HCT116 (cell line): ENCODE measurements at regions not wholly inside any gene's neighbourhood (a gene's known extent, or its start where the extent isn't known, plus 50 kb on each side); places are given as distances from the start of the nearest gene placed in this dataset.

Source experiments
- ATAC-seq: fragments of 200-7000 bp; cut with Tn5 transposase; 2 replicates; pipeline ENCODE4 v1.9.1; 2020; ENCODE audit warnings: mild to moderate bottlenecking, moderate library complexity
- BruUV-seq: library from RNA; stranded (reverse); fragments of 400-500 nt; replicated peaks from 2 replicates; lab custom pipeline; 2021; lab: Mats Ljungman, UMichigan
- CTCF ChIA-PET: fragments of 300-600 bp; sonication (Branson Sonifier 250); formaldehyde crosslinking; loops from one replicate; lab custom pipeline; 2021; ENCODE audit warnings: antibody characterized with exemption; lab: Charles Lee
- POLR2A ChIA-PET: fragments of 300-600, 350-600 bp; sonication (Branson Sonifier 250); formaldehyde crosslinking; loops from one replicate; lab custom pipeline; 2021; ENCODE audit warnings: antibody characterized with exemption; lab: Charles Lee
- RAD21 ChIA-PET, 2 experiments: fragments of 300-600 bp; sonication (Branson Sonifier 250); formaldehyde crosslinking; loops; one replicate each; lab custom pipeline; 2023; ENCODE audit warnings: low total read pairs in 2 of 2; ENCODE audit not compliant: uncharacterized antibody in 2 of 2, unreplicated experiment in 2 of 2, low non-redundant PET in 1 of 2; lab: Charles Lee
- DNase-seq: peaks from one replicate; pipeline ENCODE4 v3.0.0-alpha.2; 2010; ENCODE audit warnings: low read depth, low spot score
- H2AFZ ChIP-seq: fragments of 200-600 bp; shearing (Covaris generic), sonication (generic); 2 replicates; pipeline ENCODE4 v1.6.1; 2017; ENCODE audit warnings: low read depth, mixed run types, mixed read lengths, antibody characterized with exemption, low read length; ENCODE audit not compliant: poor library complexity, severe bottlenecking
- H3K27ac ChIP-seq: 2 replicates; pipeline ENCODE4 v1.5.1; 2012; ENCODE audit warnings: low read depth, low read length
- H3K27me3 ChIP-seq: fragments of 200-600 bp; sonication (generic); 2 replicates; pipeline ENCODE4 v1.6.1; 2016; ENCODE audit warnings: mixed run types, low read length, mixed read lengths; ENCODE audit not compliant: insufficient read depth
- H3K36me3 ChIP-seq, 2 experiments: fragments of 200-500 bp in 1 of 2; fragments of 200-600 bp in 1 of 2; sonication (Bioruptor generic) in 1 of 2; sonication (generic) in 1 of 2; 2 replicates each; pipeline versions ENCODE4 v1.5.1 to v1.6.1; 2014 to 2016; ENCODE audit warnings: low read length in 2 of 2, inconsistent platforms in 1 of 2, mixed read lengths in 1 of 2, mixed run types in 1 of 2; ENCODE audit not compliant: insufficient read depth in 2 of 2, control insufficient read depth in 1 of 2
- H3K4me1 ChIP-seq, 2 experiments: fragments of 200-600 bp in 1 of 2; sonication (generic) in 1 of 2; 2 replicates each; pipeline versions ENCODE4 v1.5.1 to v1.6.1; 2012 to 2017; ENCODE audit warnings: low read length in 2 of 2, inconsistent platforms in 1 of 2, mild to moderate bottlenecking in 1 of 2, mixed read lengths in 1 of 2, mixed run types in 1 of 2, moderate library complexity in 1 of 2; ENCODE audit not compliant: insufficient read depth in 2 of 2, control insufficient read depth in 1 of 2
- H3K4me2 ChIP-seq: fragments of 200-600 bp; sonication (generic); 2 replicates; pipeline ENCODE4 v1.6.1; 2017; ENCODE audit warnings: mixed run types, low read length, mixed read lengths
- H3K4me3 ChIP-seq, 2 experiments: fragments of 200-600 bp in 1 of 2; sonication (generic) in 1 of 2; replicated peaks in 1 of 2; 2 replicates each; pipeline ENCODE4 v1.5.1; 2011 to 2016; ENCODE audit warnings: low read length in 2 of 2, control low read depth in 1 of 2, low read depth in 1 of 2, mild to moderate bottlenecking in 1 of 2, mixed read lengths in 1 of 2, mixed run types in 1 of 2
- H3K79me2 ChIP-seq: fragments of 200-600 bp; sonication (generic); 2 replicates; pipeline ENCODE4 v1.6.1; 2017; ENCODE audit warnings: mild to moderate bottlenecking, mixed run types, low read length, moderate library complexity, mixed read lengths; ENCODE audit not compliant: insufficient read depth
- H3K9ac ChIP-seq: fragments of 200-600 bp; sonication (generic); 2 replicates; pipeline ENCODE4 v1.6.1; 2016; ENCODE audit warnings: low read length, mixed read lengths
- H3K9me2 ChIP-seq: fragments of 200-600 bp; sonication (generic), shearing (Covaris generic); 2 replicates; pipeline ENCODE4 v1.6.1; 2017; ENCODE audit warnings: mixed run types, mild to moderate bottlenecking, moderate library complexity; ENCODE audit not compliant: insufficient read depth
- H3K9me3 ChIP-seq, 2 experiments: fragments of 200-500 bp in 1 of 2; fragments of 200-600 bp in 1 of 2; sonication (Bioruptor generic) in 1 of 2; sonication (generic) in 1 of 2; 2 replicates each; pipeline ENCODE4 v1.6.1; 2014 to 2017; ENCODE audit warnings: low read length in 2 of 2, mixed read lengths in 2 of 2, inconsistent platforms in 1 of 2, low read depth in 1 of 2, mild to moderate bottlenecking in 1 of 2, mixed run types in 1 of 2, moderate library complexity in 1 of 2; ENCODE audit not compliant: control insufficient read depth in 1 of 2, insufficient read depth in 1 of 2
- H4K20me1 ChIP-seq: fragments of 200-600 bp; sonication (generic), shearing (Covaris generic); 2 replicates; pipeline ENCODE4 v1.6.1; 2017; ENCODE audit warnings: mixed run types, mild to moderate bottlenecking, moderate library complexity; ENCODE audit not compliant: insufficient read depth
- ATF3 ChIP-seq: IDR thresholded peaks from 2 replicates; pipeline ENCODE4 v1.6.1; 2012
- CBX3 ChIP-seq: IDR thresholded peaks from 2 replicates; pipeline ENCODE4 v1.6.1; 2012; ENCODE audit warnings: low read depth
- CEBPB ChIP-seq: IDR thresholded peaks from 2 replicates; pipeline ENCODE4 v1.6.1; 2012; ENCODE audit warnings: low read depth
- EGR1 ChIP-seq: IDR thresholded peaks from 2 replicates; pipeline ENCODE4 v1.6.1; 2012; ENCODE audit warnings: low read depth
- EZH2 ChIP-seq: fragments of 200-600 bp; sonication (generic); IDR thresholded peaks from 2 replicates; pipeline ENCODE4 v1.6.1; 2017; ENCODE audit warnings: antibody characterized with exemption, mixed run types
- EZH2phosphoT487 ChIP-seq: fragments of 200-600 bp; IDR thresholded peaks from 2 replicates; pipeline ENCODE4 v1.6.1; 2018; ENCODE audit warnings: antibody characterized with exemption, borderline replicate concordance
- FOSL1 ChIP-seq: IDR thresholded peaks from 2 replicates; pipeline ENCODE4 v1.6.1; 2012; ENCODE audit warnings: low read depth
- POLR2A ChIP-seq: IDR thresholded peaks from 2 replicates; pipeline ENCODE4 v1.7.0; 2011; ENCODE audit warnings: borderline replicate concordance; ENCODE audit not compliant: insufficient read depth, insufficient read length; ENCODE audit errors: extremely low read depth
- POLR2AphosphoS5 ChIP-seq: IDR thresholded peaks from 2 replicates; pipeline ENCODE4 v1.6.1; 2011; ENCODE audit warnings: mild to moderate bottlenecking, low read depth, low read length, moderate library complexity
- RAD21 ChIP-seq: IDR thresholded peaks from 2 replicates; pipeline ENCODE4 v1.6.1; 2012; ENCODE audit warnings: low read depth, mild to moderate bottlenecking
- REST ChIP-seq: IDR thresholded peaks from 2 replicates; pipeline ENCODE4 v1.6.1; 2012; ENCODE audit warnings: low read depth
- SIN3A ChIP-seq: IDR thresholded peaks from 2 replicates; pipeline ENCODE4 v1.6.1; 2012; ENCODE audit warnings: low read depth
- SP1 ChIP-seq: IDR thresholded peaks from 2 replicates; pipeline ENCODE4 v1.6.1; 2012; ENCODE audit warnings: low read depth
- SRF ChIP-seq: IDR thresholded peaks from 2 replicates; pipeline ENCODE4 v1.6.1; 2012; ENCODE audit warnings: low read depth
- ZFX ChIP-seq: fragments of 450-650 bp; IDR thresholded peaks from 2 replicates; pipeline ENCODE4 v1.6.1; 2017
- ZNF274 ChIP-seq: fragments of 200-500 bp; sonication (Bioruptor generic); IDR thresholded peaks from 2 replicates; pipeline ENCODE4 v1.6.1; 2014; ENCODE audit warnings: mild to moderate bottlenecking, low read depth, low read length, inconsistent platforms
- intact Hi-C: fragments of 100-400 bp; cut with micrococcal nuclease; formaldehyde crosslinking; loops from 2 replicates; pipeline ENCODE4 v1.10.0; 2022
- TF ChIP-seq, protein P1 (sequence below): IDR thresholded peaks from 2 replicates; pipeline ENCODE4 v1.6.1; 2012
- TF ChIP-seq, protein P2 (sequence below), 3 experiments: fragments of 200-600 bp in 1 of 3; sonication (generic) in 1 of 3; IDR thresholded peaks in 2 of 3; conservative IDR thresholded peaks in 1 of 3; 2 replicates each; pipeline ENCODE4 v1.5.1; 2012 to 2017; ENCODE audit warnings: low read depth in 2 of 3, low read length in 2 of 3, antibody characterized with exemption in 1 of 3, borderline replicate concordance in 1 of 3, control low read depth in 1 of 3, mild to moderate bottlenecking in 1 of 3, mixed read lengths in 1 of 3, mixed run types in 1 of 3, moderate library complexity in 1 of 3; ENCODE audit not compliant: insufficient read depth in 1 of 3

- H3K9me2 ChIP-seq: no peaks in the 10 kb centered on the region
- POLR2A ChIA-PET: no interaction called here
- ATAC-seq (no peak), DNase-seq (no peak)
- no peak overlapping the region for H3K27ac ChIP-seq
- no peaks in the 10 kb centered on the region for H4K20me1 ChIP-seq
- TF ChIP-seq FOSL1 (no peak), EZH2phosphoT487 (no peak), EZH2 (no peak), RAD21 (no peak), POLR2AphosphoS5 (no peak), CBX3 (no peak), SIN3A (no peak), ATF3 (no peak)
- TF ChIP-seq, protein P1, sequence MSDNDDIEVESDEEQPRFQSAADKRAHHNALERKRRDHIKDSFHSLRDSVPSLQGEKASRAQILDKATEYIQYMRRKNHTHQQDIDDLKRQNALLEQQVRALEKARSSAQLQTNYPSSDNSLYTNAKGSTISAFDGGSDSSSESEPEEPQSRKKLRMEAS: no peak
- H3K9ac ChIP-seq: no peak overlapping the region
- no peaks in the 10 kb centered on the region for H3K9me3 ChIP-seq
- H3K79me2 ChIP-seq: no peaks in the 10 kb centered on the region
- H3K4me1 ChIP-seq: no peaks in the 10 kb centered on the region
- H3K36me3 ChIP-seq: no peaks in the 10 kb centered on the region
- H3K4me2 ChIP-seq: no peak overlapping the region
- CTCF ChIA-PET: no interaction called here
- H3K27me3 ChIP-seq: no peaks in the 10 kb centered on the region
- H3K4me3 ChIP-seq: no peak overlapping the region
- RAD21 ChIA-PET: no interaction called here
- BruUV-seq: no TSS peak
- H2AFZ ChIP-seq: no peak overlapping the region
- intact Hi-C loops: no loop called here
Measured at GRCh38 chr4:186981161-186981560, 257.5 kb upstream of the FAT1 start.

DNA sequence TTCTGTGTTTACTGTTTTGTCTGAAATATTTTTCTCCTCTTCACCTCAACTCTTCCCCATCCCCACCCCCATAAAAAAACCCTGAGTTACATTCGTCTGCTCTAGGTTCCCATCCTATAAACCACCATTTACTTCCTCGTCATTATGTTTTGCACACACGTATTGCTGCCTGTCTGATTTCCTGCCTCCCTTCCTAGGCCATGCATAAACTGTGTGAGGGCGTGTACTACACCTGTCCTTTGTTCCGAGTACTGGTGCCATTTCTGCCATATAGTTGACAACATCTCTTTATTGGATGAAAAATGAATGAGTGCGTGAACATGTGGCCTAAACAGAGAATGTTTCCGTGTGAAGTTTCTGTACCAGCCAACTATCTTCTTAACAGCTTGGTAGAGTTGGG is 258.5 kb upstream of the FAT1 start:
- CTCF ChIA-PET: no interaction called here
- TF ChIP-seq, protein P2, sequence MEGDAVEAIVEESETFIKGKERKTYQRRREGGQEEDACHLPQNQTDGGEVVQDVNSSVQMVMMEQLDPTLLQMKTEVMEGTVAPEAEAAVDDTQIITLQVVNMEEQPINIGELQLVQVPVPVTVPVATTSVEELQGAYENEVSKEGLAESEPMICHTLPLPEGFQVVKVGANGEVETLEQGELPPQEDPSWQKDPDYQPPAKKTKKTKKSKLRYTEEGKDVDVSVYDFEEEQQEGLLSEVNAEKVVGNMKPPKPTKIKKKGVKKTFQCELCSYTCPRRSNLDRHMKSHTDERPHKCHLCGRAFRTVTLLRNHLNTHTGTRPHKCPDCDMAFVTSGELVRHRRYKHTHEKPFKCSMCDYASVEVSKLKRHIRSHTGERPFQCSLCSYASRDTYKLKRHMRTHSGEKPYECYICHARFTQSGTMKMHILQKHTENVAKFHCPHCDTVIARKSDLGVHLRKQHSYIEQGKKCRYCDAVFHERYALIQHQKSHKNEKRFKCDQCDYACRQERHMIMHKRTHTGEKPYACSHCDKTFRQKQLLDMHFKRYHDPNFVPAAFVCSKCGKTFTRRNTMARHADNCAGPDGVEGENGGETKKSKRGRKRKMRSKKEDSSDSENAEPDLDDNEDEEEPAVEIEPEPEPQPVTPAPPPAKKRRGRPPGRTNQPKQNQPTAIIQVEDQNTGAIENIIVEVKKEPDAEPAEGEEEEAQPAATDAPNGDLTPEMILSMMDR (IDR thresholded peaks at IDR 0.05 in 2 of 3, conservative IDR thresholded peaks at IDR 0.05 in 1 of 3; ENCODE audit: borderline replicate concordance in 1 of 3, insufficient read depth in 1 of 3, low read depth in 2 of 3, low read length in 2 of 3): no peak
- TF ChIP-seq EZH2phosphoT487 (no peak), ZFX (no peak), FOSL1 (no peak), RAD21 (no peak), POLR2A (no peak), SRF (no peak), ZNF274 (no peak), CBX3 (no peak), REST (no peak), CEBPB (no peak), EGR1 (no peak), SP1 (no peak)

More for the DNA sequence above, 258.5 kb upstream of the FAT1 start:
- DNase-seq: no peak
- Histone ChIP-seq H3K27ac (no peak overlapping the region), H3K27me3 (no peaks in the 10 kb centered on the region), H3K4me1 (no peaks in the 10 kb centered on the region), H3K9ac (no peak overlapping the region), H3K9me3 (no peaks in the 10 kb centered on the region), H3K4me3 (no peak overlapping the region), H3K79me2 (no peaks in the 10 kb centered on the region), H2AFZ (no peak overlapping the region), H4K20me1 (no peaks in the 10 kb centered on the region), H3K36me3 (no peaks in the 10 kb centered on the region), H3K9me2 (no peaks in the 10 kb centered on the region), H3K4me2 (no peak overlapping the region)
- BruUV-seq: no TSS peak
- RAD21 ChIA-PET: no interaction called here
- intact Hi-C loops: no loop called here
- POLR2A ChIA-PET: no interaction called here
- no peak for ATAC-seq
